Naive thymus-derived CD4-positive, alpha-beta T cell (primary cell): ENCODE measurements at regions not wholly inside any gene's neighbourhood (a gene's known extent, or its start where the extent isn't known, plus 50 kb on each side); places are given as distances from the start of the nearest gene placed in this dataset.

Source experiments
- ATAC-seq: fragments of 150-1000 bp; cut with Tn5 transposase; 2 replicates; pipeline ENCODE4 v1.10.0; 2021; ENCODE audit warnings: mild to moderate bottlenecking, moderate library complexity
- CTCF ChIA-PET: fragments of 350-600 bp; sonication (Branson Sonifier 250); formaldehyde crosslinking; loops from one replicate; lab custom pipeline; 2021; ENCODE audit warnings: antibody characterized with exemption; lab: Charles Lee
- POLR2A ChIA-PET: fragments of 350-600 bp; sonication (Branson Sonifier 250); formaldehyde crosslinking; loops from one replicate; lab custom pipeline; 2021; ENCODE audit warnings: antibody characterized with exemption, inconsistent platforms; lab: Charles Lee
- DNase-seq, 9 donors: peaks; one replicate each; pipeline versions ENCODE4 v3.0.0 to v3.0.0-alpha.2; 2020 to 2022; ENCODE audit warnings: mixed read lengths in 1 of 9
- H3K27ac ChIP-seq: one replicate; pipeline ENCODE4 v1.7.0; 2013; ENCODE audit warnings: mild to moderate bottlenecking, low read depth, low read length, moderate library complexity
- H3K27me3 ChIP-seq, 2 donors: one replicate each; pipeline ENCODE4 v1.7.0; 2013; ENCODE audit warnings: low read length in 2 of 2, mild to moderate bottlenecking in 2 of 2, moderate library complexity in 2 of 2; ENCODE audit not compliant: control insufficient read depth in 2 of 2, insufficient read depth in 2 of 2
- H3K36me3 ChIP-seq, 3 experiments: 1 replicate in 2 of 3; 2 replicates in 1 of 3; pipeline ENCODE4 v1.7.0; 2013; ENCODE audit warnings: low read length in 3 of 3, mild to moderate bottlenecking in 3 of 3, moderate library complexity in 1 of 3; ENCODE audit not compliant: insufficient read depth in 3 of 3, control insufficient read depth in 2 of 3
- H3K4me1 ChIP-seq, 2 donors: one replicate each; pipeline ENCODE4 v1.7.0; 2013; ENCODE audit warnings: low read length in 2 of 2, mild to moderate bottlenecking in 2 of 2, moderate library complexity in 1 of 2; ENCODE audit not compliant: control insufficient read depth in 2 of 2, insufficient read depth in 2 of 2
- H3K4me3 ChIP-seq: 2 replicates; pipeline ENCODE4 v1.7.0; 2013; ENCODE audit warnings: mild to moderate bottlenecking, low read length
- H3K9me3 ChIP-seq, 3 experiments: 1 replicate in 2 of 3; 2 replicates in 1 of 3; pipeline ENCODE4 v1.7.0; 2013; ENCODE audit warnings: low read length in 3 of 3; ENCODE audit not compliant: control insufficient read depth in 2 of 3
- H3K27ac Mint-ChIP-seq, 9 donors: one replicate each; pipeline ENCODE4 v1.8.0; 2020 to 2022; ENCODE audit warnings: mixed read lengths in 9 of 9, mild to moderate bottlenecking in 8 of 9, moderate library complexity in 5 of 9, inconsistent platforms in 2 of 9
- H3K27me3 Mint-ChIP-seq, 5 donors: one replicate each; pipeline ENCODE4 v1.8.0; 2021 to 2022; ENCODE audit warnings: mixed read lengths in 5 of 5, mild to moderate bottlenecking in 1 of 5
- H3K36me3 Mint-ChIP-seq, 5 donors: one replicate each; pipeline ENCODE4 v1.8.0; 2020 to 2022; ENCODE audit warnings: mixed read lengths in 5 of 5, mild to moderate bottlenecking in 3 of 5, inconsistent platforms in 1 of 5
- H3K4me1 Mint-ChIP-seq, 7 donors: one replicate each; pipeline ENCODE4 v1.8.0; 2020 to 2022; ENCODE audit warnings: mixed read lengths in 7 of 7, mild to moderate bottlenecking in 3 of 7, inconsistent platforms in 1 of 7
- H3K4me3 Mint-ChIP-seq, 10 donors: one replicate each; pipeline ENCODE4 v1.8.0; 2020 to 2022; ENCODE audit warnings: mild to moderate bottlenecking in 10 of 10, mixed read lengths in 10 of 10, moderate library complexity in 6 of 10, inconsistent platforms in 2 of 10
- H3K9me3 Mint-ChIP-seq, 11 donors: one replicate each; pipeline ENCODE4 v1.8.0; 2020 to 2022; ENCODE audit warnings: mixed read lengths in 11 of 11, mild to moderate bottlenecking in 4 of 11, inconsistent platforms in 1 of 11, moderate library complexity in 1 of 11
- intact Hi-C, 2 donors: fragments of 100-400 bp; cut with micrococcal nuclease; formaldehyde crosslinking; loops; one replicate each; pipeline ENCODE4 v1.15.1; 2023

GRCh38 chr11:15697437-15698236 lies 582.9 kb downstream of the INSC start:
- ChIA-PET POLR2A (no interaction called here), CTCF (no interaction called here)
- no peak for DNase-seq
- Mint-ChIP-seq H3K4me1 (no peaks in the 10 kb centered on the region), H3K27ac (no peak overlapping the region), H3K36me3 (no peaks in the 10 kb centered on the region), H3K9me3 (peaks cover 0 to 11% (median 0%) of the 10 kb centered on the region in 11 donors), H3K27me3 (peaks cover 0 to 25% (median under 1%) of the 10 kb centered on the region in 5 donors), H3K4me3 (no peak overlapping the region)
- no peaks in the 10 kb centered on the region for H3K27me3 ChIP-seq
- H3K36me3 ChIP-seq = no peaks in the 10 kb centered on the region
- no peak overlapping the region for H3K4me3 ChIP-seq
- no peak for ATAC-seq
- H3K4me1 ChIP-seq = no peaks in the 10 kb centered on the region
- no peak overlapping the region for H3K27ac ChIP-seq
- intact Hi-C loops = no loop called here
- H3K9me3 ChIP-seq = no peaks in the 10 kb centered on the region

DNA sequence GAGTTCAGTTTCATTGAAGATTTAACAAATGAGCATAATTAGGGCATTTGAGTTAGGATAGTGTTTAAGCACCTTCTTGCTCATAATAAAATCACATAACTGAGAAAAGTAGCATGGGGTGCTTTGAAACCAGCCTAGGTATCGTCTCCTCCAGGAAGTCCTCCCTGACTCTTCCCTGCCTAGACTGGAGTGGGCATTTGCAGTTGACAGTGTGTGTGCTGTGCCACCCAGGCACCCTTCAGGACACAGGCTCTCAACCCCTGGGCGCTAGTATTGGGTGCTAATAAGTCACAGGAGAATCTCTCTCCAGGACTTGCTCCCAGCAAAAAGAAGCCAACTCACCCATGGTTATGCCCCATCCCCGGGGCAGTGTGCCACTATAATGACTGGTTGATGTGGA lies 584.1 kb downstream of the INSC start:
- CTCF ChIA-PET = no interaction called here
- H3K36me3 Mint-ChIP-seq = no peaks in the 10 kb centered on the region
- peaks cover 0 to 11% (median 2%) of the 10 kb centered on the region in 11 donors for H3K9me3 Mint-ChIP-seq
- Histone ChIP-seq H3K4me3 (no peak overlapping the region), H3K4me1 (no peaks in the 10 kb centered on the region), H3K27me3 (no peaks in the 10 kb centered on the region), H3K27ac (no peak overlapping the region), H3K36me3 (no peaks in the 10 kb centered on the region), H3K9me3 (no peaks in the 10 kb centered on the region)
- no peak overlapping the region for H3K4me3 Mint-ChIP-seq
- no peak overlapping the region for H3K27ac Mint-ChIP-seq
- H3K27me3 Mint-ChIP-seq = peaks cover 0 to 25% (median 0%) of the 10 kb centered on the region in 5 donors
- no peak for ATAC-seq
- POLR2A ChIA-PET = no interaction called here
- no peak for DNase-seq
- no peaks in the 10 kb centered on the region for H3K4me1 Mint-ChIP-seq
- intact Hi-C loops = no loop called here

GRCh38 chr11:15699978-15700377 lies 585.3 kb downstream of the INSC start:
- Mint-ChIP-seq H3K27ac (no peak overlapping the region), H3K36me3 (no peaks in the 10 kb centered on the region), H3K9me3 (peaks cover 0 to 13% (median 2%) of the 10 kb centered on the region in 11 donors), H3K4me3 (no peak overlapping the region), H3K27me3 (peaks cover 0 to 25% (median 0%) of the 10 kb centered on the region in 5 donors), H3K4me1 (no peaks in the 10 kb centered on the region)
- CTCF ChIA-PET = no interaction called here
- H3K4me1 ChIP-seq = no peaks in the 10 kb centered on the region
- DNase-seq (no peak), ATAC-seq (no peak)
- POLR2A ChIA-PET = no interaction called here
- no peaks in the 10 kb centered on the region for H3K27me3 ChIP-seq
- H3K27ac ChIP-seq = no peak overlapping the region
- intact Hi-C loops = no loop called here
- no peaks in the 10 kb centered on the region for H3K9me3 ChIP-seq
- H3K4me3 ChIP-seq = no peak overlapping the region
- H3K36me3 ChIP-seq = no peaks in the 10 kb centered on the region

- H3K9me3 ChIP-seq = no peaks in the 10 kb centered on the region
- H3K36me3 ChIP-seq = no peaks in the 10 kb centered on the region
- no peak overlapping the region for H3K4me3 Mint-ChIP-seq
- no peaks in the 10 kb centered on the region for H3K36me3 Mint-ChIP-seq
- peaks cover 0 to 13% (median 2%) of the 10 kb centered on the region in 11 donors for H3K9me3 Mint-ChIP-seq
- no peaks in the 10 kb centered on the region for H3K4me1 Mint-ChIP-seq
- H3K27me3 Mint-ChIP-seq = peaks cover 0 to 21% (median 0%) of the 10 kb centered on the region in 5 donors
- H3K27me3 ChIP-seq = no peaks in the 10 kb centered on the region
- no peak overlapping the region for H3K4me3 ChIP-seq
- no peaks in the 10 kb centered on the region for H3K4me1 ChIP-seq
- ATAC-seq (no peak), DNase-seq (no peak)
- H3K27ac Mint-ChIP-seq = no peak overlapping the region
- POLR2A ChIA-PET = no interaction called here
- CTCF ChIA-PET = no interaction called here
- intact Hi-C loops = no loop called here
- no peak overlapping the region for H3K27ac ChIP-seq
Measured at GRCh38 chr11:15700456-15700855, 585.7 kb downstream of the INSC start.

- DNase-seq = no peak
- H3K36me3 ChIP-seq = no peaks in the 10 kb centered on the region
- H3K4me3 Mint-ChIP-seq = no peak overlapping the region
- H3K9me3 ChIP-seq = no peaks in the 10 kb centered on the region
- H3K27me3 Mint-ChIP-seq = peaks cover 0 to 20% (median 0%) of the 10 kb centered on the region in 5 donors
- intact Hi-C loops = no loop called here
- H3K36me3 Mint-ChIP-seq = no peaks in the 10 kb centered on the region
- ChIA-PET CTCF (no interaction called here), POLR2A (no interaction called here)
- no peak overlapping the region for H3K27ac Mint-ChIP-seq
- no peaks in the 10 kb centered on the region for H3K4me1 ChIP-seq
- H3K27ac ChIP-seq = no peak overlapping the region
- no peak for ATAC-seq
- no peaks in the 10 kb centered on the region for H3K4me1 Mint-ChIP-seq
- no peak overlapping the region for H3K4me3 ChIP-seq
- H3K27me3 ChIP-seq = no peaks in the 10 kb centered on the region
- H3K9me3 Mint-ChIP-seq = peaks cover 0 to 22% (median 5%) of the 10 kb centered on the region in 11 donors
Measured at GRCh38 chr11:15704064-15704463, 589.3 kb downstream of the INSC start.

- no peaks in the 10 kb centered on the region for H3K36me3 ChIP-seq
- no peak overlapping the region for H3K27ac Mint-ChIP-seq
- no peaks in the 10 kb centered on the region for H3K4me1 ChIP-seq
- no peaks in the 10 kb centered on the region for H3K4me1 Mint-ChIP-seq
- ATAC-seq = no peak
- no peaks in the 10 kb centered on the region for H3K9me3 ChIP-seq
- H3K9me3 Mint-ChIP-seq = peaks cover 0 to 23% (median 5%) of the 10 kb centered on the region in 11 donors
- no peak overlapping the region for H3K4me3 Mint-ChIP-seq
- ChIA-PET CTCF (no interaction called here), POLR2A (no interaction called here)
- peaks cover 0 to 17% (median 0%) of the 10 kb centered on the region in 5 donors for H3K27me3 Mint-ChIP-seq
- intact Hi-C loops = no loop called here
- no peak for DNase-seq
- H3K27me3 ChIP-seq = no peaks in the 10 kb centered on the region
- no peak overlapping the region for H3K4me3 ChIP-seq
- no peak overlapping the region for H3K27ac ChIP-seq
- H3K36me3 Mint-ChIP-seq = no peaks in the 10 kb centered on the region
Measured at GRCh38 chr11:15704556-15704955, 589.8 kb downstream of the INSC start.

DNA sequence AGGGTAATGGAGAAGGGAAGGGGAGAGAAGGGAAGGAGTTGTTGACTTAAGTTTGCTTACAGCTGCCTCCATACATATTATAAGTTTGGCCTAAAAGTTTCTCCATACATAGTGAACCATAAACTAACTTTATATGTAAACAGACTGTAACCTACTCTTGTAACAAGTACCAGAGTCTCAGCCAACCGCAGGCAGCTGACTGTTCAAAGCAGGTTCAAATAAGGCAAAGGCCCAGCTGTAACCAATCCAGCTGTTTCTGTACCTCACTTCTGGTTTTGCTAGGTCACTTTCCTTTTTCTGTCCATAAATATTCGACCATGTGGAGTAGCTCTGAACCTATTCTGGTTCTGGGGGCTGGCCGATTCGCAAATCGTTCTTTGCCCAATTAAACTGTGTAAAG lies 591.2 kb downstream of the INSC start:
- POLR2A ChIA-PET = no interaction called here
- Histone ChIP-seq H3K4me1 (no peaks in the 10 kb centered on the region), H3K36me3 (no peaks in the 10 kb centered on the region), H3K27me3 (no peaks in the 10 kb centered on the region), H3K4me3 (no peak overlapping the region), H3K27ac (no peak overlapping the region), H3K9me3 (no peaks in the 10 kb centered on the region)
- CTCF ChIA-PET = no interaction called here
- no peaks in the 10 kb centered on the region for H3K36me3 Mint-ChIP-seq
- H3K4me1 Mint-ChIP-seq = no peaks in the 10 kb centered on the region
- no peak for ATAC-seq
- H3K9me3 Mint-ChIP-seq = peaks cover 0 to 23% (median 5%) of the 10 kb centered on the region in 11 donors
- no peak overlapping the region for H3K27ac Mint-ChIP-seq
- intact Hi-C loops = no loop called here
- no peak for DNase-seq
- H3K27me3 Mint-ChIP-seq = peaks cover 0 to 12% (median 0%) of the 10 kb centered on the region in 5 donors
- no peak overlapping the region for H3K4me3 Mint-ChIP-seq
